Inflammatory macrophage (primary cell): ENCODE measurements at regions not wholly inside any gene's neighbourhood (a gene's known extent, or its start where the extent isn't known, plus 50 kb on each side); places are given as distances from the start of the nearest gene placed in this dataset.

Experiments
- DNase-seq, 2 donors: peaks; one replicate each; pipeline ENCODE4 v3.0.0-alpha.2; 2020 to 2022

- no peak for DNase-seq
Observed at GRCh38 chr1:78434351-78434750, 56.4 kb upstream of the PTGFR start.

- DNase-seq, result no peak
Observed at GRCh38 chr1:78436961-78437360, 53.8 kb upstream of the PTGFR start.

GRCh38 chr1:78437396-78437795, 53.4 kb upstream of the PTGFR start:
- DNase-seq, result no peak

- no peak for DNase-seq
Observed at GRCh38 chr1:78437941-78438340, 52.8 kb upstream of the PTGFR start.

- no peak for DNase-seq
Observed at GRCh38 chr1:78440381-78440793, 50.4 kb upstream of the PTGFR start.
